GM21367 (cell line): ENCODE measurements at regions not wholly inside any gene's neighbourhood (a gene's known extent, or its start where the extent isn't known, plus 50 kb on each side); places are given as distances from the start of the nearest gene placed in this dataset.
A peak's percentile ranks its signal among the peaks of the same experiment; 100 is the strongest.
"Not testable (repeated sequence)": the region's sequence is repeated elsewhere in the genome, so short reads cannot be mapped to it uniquely, and the experiment has no call there.

Experiments used
- ATAC-seq: cut with Tn5 transposase; IDR thresholded peaks from one replicate; pipeline ENCODE4 v1.9.1; 2021; ENCODE audit not compliant: unreplicated experiment

GRCh38 chr2:75327334-75327733, 128.0 kb upstream of the TACR1 start:
- ATAC-seq: no peak

GRCh38 chr2:75326645-75327044, 127.3 kb upstream of the TACR1 start:
- ATAC-seq: no peak

- no peak for ATAC-seq
Observed at GRCh38 chr2:75325594-75325993, 126.3 kb upstream of the TACR1 start.

- no peak for ATAC-seq
Observed at GRCh38 chr2:75324861-75325284, 125.6 kb upstream of the TACR1 start.

GRCh38 chr2:75324141-75324540, 124.8 kb upstream of the TACR1 start:
- ATAC-seq: no peak

GRCh38 chr2:75321599-75321922, 122.2 kb upstream of the TACR1 start:
- no peak for ATAC-seq

GRCh38 chr2:75320898-75321598, 121.7 kb upstream of the TACR1 start:
- no peak for ATAC-seq

GRCh38 chr2:75319951-75320350, 120.6 kb upstream of the TACR1 start:
- no peak for ATAC-seq

- no peak for ATAC-seq
Observed at GRCh38 chr2:75317802-75318201, 118.5 kb upstream of the TACR1 start.

GRCh38 chr2:75317316-75317715, 118.0 kb upstream of the TACR1 start:
- ATAC-seq: no peak

- ATAC-seq: no peak
Observed at GRCh38 chr2:75315436-75315835, 116.1 kb upstream of the TACR1 start.

GRCh38 chr2:75311993-75312392, 112.7 kb upstream of the TACR1 start:
- ATAC-seq: peak; percentile 100

- ATAC-seq: no peak
Observed at GRCh38 chr2:75311521-75311920, 112.2 kb upstream of the TACR1 start.

- ATAC-seq: no peak
Observed at GRCh38 chr2:75310876-75311275, 111.6 kb upstream of the TACR1 start.

- no peak for ATAC-seq
Observed at GRCh38 chr2:75309596-75310463, 110.5 kb upstream of the TACR1 start.

GRCh38 chr2:75303227-75303626, 103.9 kb upstream of the TACR1 start:
- no peak for ATAC-seq

GRCh38 chr2:75294362-75294761, 95.0 kb upstream of the TACR1 start:
- no peak for ATAC-seq

GRCh38 chr2:75292826-75293225, 93.5 kb upstream of the TACR1 start:
- ATAC-seq: no peak

- ATAC-seq: no peak
Observed at GRCh38 chr2:75290600-75291150, 91.4 kb upstream of the TACR1 start.

GRCh38 chr2:75289771-75290170, 90.5 kb upstream of the TACR1 start:
- ATAC-seq: no peak

- ATAC-seq: not testable (repeated sequence)
Observed at GRCh38 chr2:75289178-75289577, 89.9 kb upstream of the TACR1 start.

GRCh38 chr2:75288760-75289159, 89.4 kb upstream of the TACR1 start:
- ATAC-seq: no peak
